ENCODE measurements at regions not wholly inside any gene's neighbourhood (a gene's known extent, or its start where the extent isn't known, plus 50 kb on each side); places are given as distances from the start of the nearest gene placed in this dataset.

DNA sequence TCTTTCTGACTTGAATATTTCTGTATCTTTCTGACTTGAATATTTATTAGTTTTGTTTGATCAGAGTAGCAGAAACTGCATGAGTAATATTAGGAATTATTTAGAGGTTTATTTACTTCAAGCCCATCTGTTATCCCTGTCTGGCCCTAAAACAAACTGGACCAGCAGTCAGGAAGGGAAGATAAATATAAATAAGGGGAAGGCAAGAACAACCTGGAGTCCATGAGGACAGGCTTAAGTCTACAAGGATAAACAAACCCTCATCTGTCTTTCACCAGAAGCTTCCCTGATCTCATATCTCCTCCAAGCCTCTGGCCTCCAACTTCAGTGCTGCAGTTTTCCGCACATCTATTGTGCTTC, 524.9 kb downstream of the CENPC start:
- Histone ChIP-seq H3K27me3 (ENCODE audit: control insufficient read depth, insufficient read depth, low read length) (no peaks in the 10 kb centered on the region), H3K36me3 (ENCODE audit: control insufficient read depth, insufficient read depth, low read length) (no peaks in the 10 kb centered on the region), H3K4me3 (ENCODE audit: low read depth, low read length) (no peak overlapping the region)
- DNase-seq (ENCODE audit: low read depth): no peak
- TF ChIP-seq, protein P1, sequence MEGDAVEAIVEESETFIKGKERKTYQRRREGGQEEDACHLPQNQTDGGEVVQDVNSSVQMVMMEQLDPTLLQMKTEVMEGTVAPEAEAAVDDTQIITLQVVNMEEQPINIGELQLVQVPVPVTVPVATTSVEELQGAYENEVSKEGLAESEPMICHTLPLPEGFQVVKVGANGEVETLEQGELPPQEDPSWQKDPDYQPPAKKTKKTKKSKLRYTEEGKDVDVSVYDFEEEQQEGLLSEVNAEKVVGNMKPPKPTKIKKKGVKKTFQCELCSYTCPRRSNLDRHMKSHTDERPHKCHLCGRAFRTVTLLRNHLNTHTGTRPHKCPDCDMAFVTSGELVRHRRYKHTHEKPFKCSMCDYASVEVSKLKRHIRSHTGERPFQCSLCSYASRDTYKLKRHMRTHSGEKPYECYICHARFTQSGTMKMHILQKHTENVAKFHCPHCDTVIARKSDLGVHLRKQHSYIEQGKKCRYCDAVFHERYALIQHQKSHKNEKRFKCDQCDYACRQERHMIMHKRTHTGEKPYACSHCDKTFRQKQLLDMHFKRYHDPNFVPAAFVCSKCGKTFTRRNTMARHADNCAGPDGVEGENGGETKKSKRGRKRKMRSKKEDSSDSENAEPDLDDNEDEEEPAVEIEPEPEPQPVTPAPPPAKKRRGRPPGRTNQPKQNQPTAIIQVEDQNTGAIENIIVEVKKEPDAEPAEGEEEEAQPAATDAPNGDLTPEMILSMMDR (IDR thresholded peaks at IDR 0.05; ENCODE audit: insufficient read depth, low read length, poor library complexity, severe bottlenecking): no peak

GRCh38 chr4:67019686-67020437, 525.4 kb downstream of the CENPC start:
- no peak for DNase-seq (ENCODE audit: low read depth)

DNA sequence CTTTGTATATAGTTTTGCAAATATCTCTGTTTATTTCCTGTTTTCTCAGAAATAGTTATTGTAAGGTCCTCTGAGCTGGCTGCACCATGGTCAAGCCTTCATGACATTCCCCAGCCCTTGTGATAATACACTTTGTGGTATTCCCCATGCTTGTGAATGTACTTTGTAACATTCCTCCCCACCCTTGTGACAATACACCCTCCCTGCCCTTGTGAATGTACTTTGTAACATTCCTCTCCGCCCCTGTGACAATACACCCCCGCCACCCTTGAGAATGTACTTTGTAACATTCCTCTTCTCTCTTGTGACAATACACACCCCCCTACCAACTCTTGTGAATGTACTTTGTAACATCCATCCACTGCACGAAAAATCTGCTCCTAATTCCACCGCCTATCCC, 530.7 kb downstream of the CENPC start:
- H3K4me3 ChIP-seq (ENCODE audit: low read depth, low read length): no peak overlapping the region
- DNase-seq (ENCODE audit: low read depth): no peak
- TF ChIP-seq, protein P1 (IDR thresholded peaks at IDR 0.05; ENCODE audit: insufficient read depth, low read length, poor library complexity, severe bottlenecking): no peak

More at GRCh38 chr4:67019686-67020437, 525.4 kb downstream of the CENPC start:
- Histone ChIP-seq H3K27me3 (ENCODE audit: control insufficient read depth, insufficient read depth, low read length) (no peaks in the 10 kb centered on the region), H3K36me3 (ENCODE audit: control insufficient read depth, insufficient read depth, low read length) (no peaks in the 10 kb centered on the region), H3K4me3 (ENCODE audit: low read depth, low read length) (no peak overlapping the region)
- TF ChIP-seq, protein P1 (IDR thresholded peaks at IDR 0.05; ENCODE audit: insufficient read depth, low read length, poor library complexity, severe bottlenecking): no peak

GRCh38 chr4:67006791-67007190, 538.5 kb downstream of the CENPC start:
- DNase-seq (ENCODE audit: low read depth): no peak
- H3K4me3 ChIP-seq (ENCODE audit: low read depth, low read length): no peak overlapping the region
- TF ChIP-seq, protein P1 (IDR thresholded peaks at IDR 0.05; ENCODE audit: insufficient read depth, low read length, poor library complexity, severe bottlenecking): no peak
- H3K36me3 ChIP-seq (ENCODE audit: control insufficient read depth, insufficient read depth, low read length): no peaks in the 10 kb centered on the region
- no peaks in the 10 kb centered on the region for H3K27me3 ChIP-seq (ENCODE audit: control insufficient read depth, insufficient read depth, low read length)

More for the DNA sequence above, 530.7 kb downstream of the CENPC start:
- Histone ChIP-seq H3K27me3 (ENCODE audit: control insufficient read depth, insufficient read depth, low read length) (no peaks in the 10 kb centered on the region), H3K36me3 (ENCODE audit: control insufficient read depth, insufficient read depth, low read length) (no peaks in the 10 kb centered on the region)

DNA sequence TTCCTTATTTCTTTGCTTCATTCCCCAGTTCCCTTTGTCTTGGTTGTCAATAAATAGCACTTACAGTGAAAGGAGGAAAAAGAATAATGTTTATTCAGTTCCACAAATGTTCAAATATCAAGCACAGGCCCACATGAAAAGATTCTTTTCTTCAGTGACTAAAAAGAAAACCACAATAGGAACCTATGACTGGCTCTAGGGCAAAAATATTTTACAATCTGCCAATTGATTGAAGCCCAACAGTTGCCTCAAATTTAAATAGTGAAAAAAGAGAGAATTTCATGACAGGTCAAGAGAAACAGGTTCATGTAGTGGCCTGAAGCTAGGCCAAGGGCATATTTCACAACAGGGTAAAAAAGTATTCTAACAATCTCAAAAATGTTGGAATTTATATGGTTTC, 553.8 kb downstream of the CENPC start:
- no peak overlapping the region for H3K4me3 ChIP-seq (ENCODE audit: low read depth, low read length)
- no peaks in the 10 kb centered on the region for H3K27me3 ChIP-seq (ENCODE audit: control insufficient read depth, insufficient read depth, low read length)
- H3K36me3 ChIP-seq (ENCODE audit: control insufficient read depth, insufficient read depth, low read length): no peaks in the 10 kb centered on the region
- TF ChIP-seq, protein P1 (IDR thresholded peaks at IDR 0.05; ENCODE audit: insufficient read depth, low read length, poor library complexity, severe bottlenecking): no peak
- no peak for DNase-seq (ENCODE audit: low read depth)

DNA sequence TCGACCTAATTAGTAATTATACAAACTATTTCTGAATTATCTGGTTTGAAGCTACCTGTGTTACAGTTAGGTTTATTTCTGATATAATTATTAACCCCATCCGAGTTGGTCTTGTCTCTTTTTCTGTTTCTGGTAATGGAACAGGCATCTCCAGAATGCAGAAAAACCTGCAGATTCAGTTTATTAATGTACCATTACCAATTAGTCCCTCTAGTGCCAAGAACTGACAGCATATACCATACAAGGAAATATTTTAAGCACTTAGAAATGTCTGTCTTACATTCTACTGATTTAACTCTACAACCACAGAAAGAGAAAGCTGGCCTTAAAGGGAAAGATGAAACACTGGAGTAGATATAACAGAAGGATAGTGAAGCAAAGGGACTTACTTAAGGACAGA, 570.6 kb downstream of the CENPC start:
- TF ChIP-seq, protein P1 (IDR thresholded peaks at IDR 0.05; ENCODE audit: insufficient read depth, low read length, poor library complexity, severe bottlenecking): no peak
- H3K4me3 ChIP-seq (ENCODE audit: low read depth, low read length): no peak overlapping the region
- DNase-seq (ENCODE audit: low read depth): peak; percentile 4

More for the DNA sequence above, 570.6 kb downstream of the CENPC start:
- no peaks in the 10 kb centered on the region for H3K36me3 ChIP-seq (ENCODE audit: control insufficient read depth, insufficient read depth, low read length)
- no peaks in the 10 kb centered on the region for H3K27me3 ChIP-seq (ENCODE audit: control insufficient read depth, insufficient read depth, low read length)
